T-helper 17 cell (primary cell): ENCODE measurements at regions not wholly inside any gene's neighbourhood (a gene's known extent, or its start where the extent isn't known, plus 50 kb on each side); places are given as distances from the start of the nearest gene placed in this dataset.

Experiments used
- ATAC-seq: fragments of 150-1000 bp; cut with Tn5 transposase; 2 replicates; pipeline ENCODE4 v1.10.0; 2021; ENCODE audit warnings: mild to moderate bottlenecking, moderate library complexity
- DNase-seq, 3 donors: peaks; one replicate each; pipeline versions ENCODE4 v3.0.0 to v3.0.0-alpha.2; 2020 to 2021
- H3K9me3 ChIP-seq: one replicate; pipeline ENCODE4 v1.7.0; 2013; ENCODE audit warnings: low read length, mild to moderate bottlenecking; ENCODE audit not compliant: control insufficient read depth, poor library complexity, severe bottlenecking
- H3K27ac Mint-ChIP-seq: one replicate; pipeline ENCODE4 v1.8.0; 2022; ENCODE audit warnings: mild to moderate bottlenecking, moderate library complexity, mixed read lengths
- H3K27me3 Mint-ChIP-seq: one replicate; pipeline ENCODE4 v1.8.0; 2022; ENCODE audit warnings: mixed read lengths
- H3K36me3 Mint-ChIP-seq: one replicate; pipeline ENCODE4 v1.8.0; 2022; ENCODE audit warnings: low read depth, mixed read lengths
- H3K4me1 Mint-ChIP-seq: one replicate; pipeline ENCODE4 v1.8.0; 2022; ENCODE audit warnings: mild to moderate bottlenecking, mixed read lengths
- H3K4me3 Mint-ChIP-seq: one replicate; pipeline ENCODE4 v1.8.0; 2022; ENCODE audit warnings: mild to moderate bottlenecking, moderate library complexity, mixed read lengths

DNA sequence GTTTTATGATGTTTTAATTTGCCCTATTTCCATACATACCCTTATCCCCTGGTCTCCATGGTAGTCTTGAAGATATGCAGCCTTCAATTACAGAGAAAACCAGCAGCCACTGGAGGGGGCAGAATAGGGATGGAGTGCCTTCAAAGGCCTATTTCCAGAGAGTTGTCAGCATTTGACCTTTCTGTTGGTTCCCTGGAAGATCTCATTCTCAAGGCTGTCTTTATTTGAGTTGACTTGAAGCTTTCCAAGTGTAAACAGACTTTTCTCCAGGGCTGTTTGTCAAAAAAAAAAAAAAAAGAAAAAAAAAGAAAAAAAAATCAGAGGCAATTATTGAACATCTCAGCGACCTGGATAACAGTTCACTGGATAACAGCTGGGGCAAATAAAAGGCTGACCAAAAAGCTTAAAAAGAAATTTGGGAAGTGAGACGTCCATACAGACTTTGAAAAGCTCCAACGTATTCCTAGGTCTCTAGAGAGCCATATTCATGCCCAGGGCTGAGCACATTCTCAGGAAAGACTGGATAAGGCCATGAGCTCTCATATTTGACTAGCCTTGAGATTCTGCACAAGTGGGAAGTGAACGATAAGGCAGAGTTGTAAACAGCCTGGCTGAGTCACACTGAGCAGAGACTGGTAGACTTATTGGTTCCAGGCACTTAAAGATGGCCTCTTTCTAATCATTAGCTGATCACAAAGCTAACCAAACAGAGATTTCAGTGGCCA lies 126.6 kb downstream of the VAPA start:
- no peak for ATAC-seq
- no peak overlapping the region for H3K4me3 Mint-ChIP-seq
- no peak for DNase-seq
- H3K36me3 Mint-ChIP-seq = no peaks in the 10 kb centered on the region
- H3K27ac Mint-ChIP-seq = no peak overlapping the region
- no peaks in the 10 kb centered on the region for H3K4me1 Mint-ChIP-seq
- H3K27me3 Mint-ChIP-seq = peaks cover 22% of the 10 kb centered on the region
- no peaks in the 10 kb centered on the region for H3K9me3 ChIP-seq

DNA sequence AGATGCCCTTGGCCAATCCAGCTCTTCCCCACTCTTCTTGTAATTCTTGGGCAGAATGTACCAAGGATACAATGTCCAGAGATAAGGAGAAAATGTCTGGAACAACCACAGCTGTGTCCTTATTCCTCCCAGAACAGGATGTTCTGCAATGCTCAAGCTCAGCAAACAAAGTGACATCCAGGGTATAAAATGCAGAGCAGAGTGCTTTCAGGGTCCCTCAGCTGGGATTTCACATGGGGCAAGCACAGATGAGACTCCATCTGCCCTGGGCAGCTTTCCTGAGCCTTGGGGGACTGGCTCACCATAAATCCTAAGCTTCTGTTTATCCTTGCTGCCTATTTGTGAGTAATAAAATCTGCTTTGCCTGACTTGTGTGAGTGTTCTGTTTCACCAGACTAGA lies 127.4 kb downstream of the VAPA start:
- no peak for ATAC-seq
- peaks cover 15% of the 10 kb centered on the region for H3K27me3 Mint-ChIP-seq

GRCh38 chr18:10042492-10042891 lies 128.7 kb downstream of the VAPA start:
- H3K9me3 ChIP-seq = no peaks in the 10 kb centered on the region
- Mint-ChIP-seq H3K27ac (no peak overlapping the region), H3K4me3 (no peak overlapping the region), H3K27me3 (peaks cover 5% of the 10 kb centered on the region), H3K36me3 (no peaks in the 10 kb centered on the region), H3K4me1 (no peaks in the 10 kb centered on the region)
- ATAC-seq (no peak), DNase-seq (no peak)

More for the DNA sequence above, 127.4 kb downstream of the VAPA start:
- DNase-seq = no peak
- H3K4me1 Mint-ChIP-seq = no peaks in the 10 kb centered on the region
- H3K9me3 ChIP-seq = no peaks in the 10 kb centered on the region
- H3K4me3 Mint-ChIP-seq = no peak overlapping the region
- H3K36me3 Mint-ChIP-seq = no peaks in the 10 kb centered on the region
- no peak overlapping the region for H3K27ac Mint-ChIP-seq

GRCh38 chr18:10044054-10044453 lies 130.2 kb downstream of the VAPA start:
- H3K9me3 ChIP-seq = no peaks in the 10 kb centered on the region
- no peaks in the 10 kb centered on the region for H3K4me1 Mint-ChIP-seq
- peaks cover 13% of the 10 kb centered on the region for H3K27me3 Mint-ChIP-seq
- no peak overlapping the region for H3K27ac Mint-ChIP-seq
- H3K36me3 Mint-ChIP-seq = no peaks in the 10 kb centered on the region
- no peak for ATAC-seq
- H3K4me3 Mint-ChIP-seq = no peak overlapping the region
- no peak for DNase-seq

- Mint-ChIP-seq H3K27me3 (peaks cover 24% of the 10 kb centered on the region), H3K4me1 (no peaks in the 10 kb centered on the region)
- ATAC-seq = no peak
These were observed 131.6 kb downstream of the VAPA start for GRCh38 chr18:10045296-10045891.

GRCh38 chr18:10046178-10046807 lies 132.5 kb downstream of the VAPA start:
- Mint-ChIP-seq H3K27me3 (peaks cover 24% of the 10 kb centered on the region), H3K4me1 (no peaks in the 10 kb centered on the region), H3K27ac (no peak overlapping the region), H3K36me3 (no peaks in the 10 kb centered on the region), H3K4me3 (no peak overlapping the region)
- H3K9me3 ChIP-seq = no peaks in the 10 kb centered on the region
- DNase-seq = no peak
- no peak for ATAC-seq

More at GRCh38 chr18:10045296-10045891, 131.6 kb downstream of the VAPA start:
- Mint-ChIP-seq H3K4me3 (no peak overlapping the region), H3K36me3 (no peaks in the 10 kb centered on the region), H3K27ac (no peak overlapping the region)
- H3K9me3 ChIP-seq = no peaks in the 10 kb centered on the region
- DNase-seq = no peak

- H3K36me3 Mint-ChIP-seq = no peaks in the 10 kb centered on the region
- no peak overlapping the region for H3K27ac Mint-ChIP-seq
- DNase-seq (no peak), ATAC-seq (no peak)
- no peaks in the 10 kb centered on the region for H3K4me1 Mint-ChIP-seq
- no peak overlapping the region for H3K4me3 Mint-ChIP-seq
- H3K9me3 ChIP-seq = no peaks in the 10 kb centered on the region
- H3K27me3 Mint-ChIP-seq = peaks cover 24% of the 10 kb centered on the region
These were observed 133.4 kb downstream of the VAPA start for GRCh38 chr18:10047237-10047636.

- Mint-ChIP-seq H3K36me3 (no peaks in the 10 kb centered on the region), H3K4me1 (no peaks in the 10 kb centered on the region), H3K27ac (no peak overlapping the region), H3K4me3 (no peak overlapping the region), H3K27me3 (peaks cover 29% of the 10 kb centered on the region)
- DNase-seq (no peak), ATAC-seq (no peak)
- H3K9me3 ChIP-seq = no peaks in the 10 kb centered on the region
These were observed 135.9 kb downstream of the VAPA start for GRCh38 chr18:10049747-10050146.

GRCh38 chr18:10050956-10051355 lies 137.1 kb downstream of the VAPA start:
- ATAC-seq = no peak
- no peaks in the 10 kb centered on the region for H3K36me3 Mint-ChIP-seq
- H3K27me3 Mint-ChIP-seq = peaks cover 33% of the 10 kb centered on the region

GRCh38 chr18:10051877-10052631 lies 138.2 kb downstream of the VAPA start:
- no peaks in the 10 kb centered on the region for H3K36me3 Mint-ChIP-seq
- no peak overlapping the region for H3K4me3 Mint-ChIP-seq
- no peaks in the 10 kb centered on the region for H3K4me1 Mint-ChIP-seq

More at GRCh38 chr18:10050956-10051355, 137.1 kb downstream of the VAPA start:
- no peaks in the 10 kb centered on the region for H3K9me3 ChIP-seq
- H3K4me1 Mint-ChIP-seq = no peaks in the 10 kb centered on the region
- no peak overlapping the region for H3K4me3 Mint-ChIP-seq
- no peak overlapping the region for H3K27ac Mint-ChIP-seq
- no peak for DNase-seq

DNA sequence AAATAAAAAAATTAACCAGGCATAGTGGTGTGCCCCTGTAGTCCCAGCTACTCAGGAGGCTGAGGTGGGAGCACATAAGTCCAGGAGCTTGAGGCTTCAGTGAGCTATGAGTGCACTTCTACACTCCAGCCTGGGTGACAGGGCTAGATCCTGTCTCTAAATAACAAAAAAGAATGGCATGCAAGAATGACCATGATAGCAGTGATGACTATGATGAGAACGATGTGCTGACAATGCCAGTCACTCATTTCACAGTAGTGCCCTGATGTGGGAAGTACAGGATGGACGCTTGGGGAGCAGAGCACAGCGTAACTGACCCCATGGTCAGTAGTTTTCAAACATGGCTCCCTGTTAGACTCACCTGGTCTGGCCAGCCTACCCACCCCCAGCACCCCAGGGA lies 139.1 kb downstream of the VAPA start:
- H3K4me1 Mint-ChIP-seq = no peaks in the 10 kb centered on the region
- no peak for ATAC-seq
- H3K27me3 Mint-ChIP-seq = peaks cover 36% of the 10 kb centered on the region
- H3K4me3 Mint-ChIP-seq = no peak overlapping the region
- no peaks in the 10 kb centered on the region for H3K9me3 ChIP-seq
- no peaks in the 10 kb centered on the region for H3K36me3 Mint-ChIP-seq
- no peak overlapping the region for H3K27ac Mint-ChIP-seq
- DNase-seq = no peak

More at GRCh38 chr18:10051877-10052631, 138.2 kb downstream of the VAPA start:
- Mint-ChIP-seq H3K27ac (no peak overlapping the region), H3K27me3 (peaks cover 37% of the 10 kb centered on the region)
- ATAC-seq (no peak), DNase-seq (no peak)
- no peaks in the 10 kb centered on the region for H3K9me3 ChIP-seq

DNA sequence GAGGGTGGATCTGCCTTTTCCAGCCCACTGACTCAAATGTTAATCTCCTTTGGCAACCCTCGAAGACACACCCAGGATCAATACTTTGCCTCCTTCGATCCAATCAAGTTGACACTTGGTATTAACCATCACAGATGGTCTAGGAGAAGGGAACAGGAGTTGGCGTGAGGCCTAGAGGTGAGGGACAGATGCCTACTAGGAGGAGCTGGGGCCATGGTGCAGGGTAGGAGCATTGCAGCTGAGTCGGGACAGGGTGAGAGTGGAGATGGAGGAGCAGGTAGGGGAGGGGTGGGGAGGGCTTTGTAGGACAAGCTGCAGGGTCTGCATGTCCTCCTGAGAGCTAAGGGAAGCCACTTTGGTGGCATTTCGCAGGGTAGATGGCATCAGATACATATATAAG lies 140.0 kb downstream of the VAPA start:
- Mint-ChIP-seq H3K27me3 (peaks cover 27% of the 10 kb centered on the region), H3K36me3 (no peaks in the 10 kb centered on the region), H3K4me1 (no peaks in the 10 kb centered on the region), H3K27ac (no peak overlapping the region), H3K4me3 (no peak overlapping the region)
- ATAC-seq = no peak
- no peak for DNase-seq
- H3K9me3 ChIP-seq = no peaks in the 10 kb centered on the region

DNA sequence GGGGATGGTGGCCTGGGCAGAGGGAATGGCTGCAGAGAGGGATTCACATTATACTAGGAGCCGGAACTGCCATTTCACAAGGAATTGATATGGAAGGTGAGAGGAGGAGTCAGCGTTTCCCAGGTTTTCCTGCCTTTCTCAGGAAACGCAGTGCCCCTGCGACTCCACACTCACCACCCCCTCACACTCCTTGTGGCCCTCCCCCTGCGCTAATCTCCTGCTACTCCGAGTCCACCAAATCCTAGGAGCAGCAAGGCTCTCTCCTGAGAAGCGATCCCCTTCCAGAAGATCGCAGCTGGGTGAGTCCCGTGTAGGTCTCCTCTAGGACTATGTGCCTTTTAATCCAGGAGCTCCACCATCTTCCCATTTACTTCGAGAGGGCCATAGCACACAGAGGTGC lies 140.6 kb downstream of the VAPA start:
- no peaks in the 10 kb centered on the region for H3K36me3 Mint-ChIP-seq
- no peak overlapping the region for H3K27ac Mint-ChIP-seq
- ATAC-seq (no peak), DNase-seq (no peak)
- no peaks in the 10 kb centered on the region for H3K4me1 Mint-ChIP-seq
- H3K9me3 ChIP-seq = no peaks in the 10 kb centered on the region
- H3K27me3 Mint-ChIP-seq = peaks cover 24% of the 10 kb centered on the region
- H3K4me3 Mint-ChIP-seq = no peak overlapping the region
